KOPT-K1 (cell line): ENCODE measurements at regions not wholly inside any gene's neighbourhood (a gene's known extent, or its start where the extent isn't known, plus 50 kb on each side); places are given as distances from the start of the nearest gene placed in this dataset.
"Not testable (repeated sequence)": the region's sequence is repeated elsewhere in the genome, so short reads cannot be mapped to it uniquely, and the experiment has no call there.

Experiments
- H3K27ac ChIP-seq: fragments of 200-600 bp; sonication (generic); 2 replicates; pipeline ENCODE4 v1.5.1; 2016; ENCODE audit warnings: antibody characterized with exemption, mild to moderate bottlenecking, low read depth, low read length; ENCODE audit not compliant: poor library complexity, severe bottlenecking
- H3K36me3 ChIP-seq: fragments of 200-600 bp; sonication (generic); 2 replicates; pipeline ENCODE4 v1.5.1; 2017; ENCODE audit warnings: antibody characterized with exemption, mild to moderate bottlenecking, low read length, moderate library complexity; ENCODE audit not compliant: insufficient read depth
- H3K9me3 ChIP-seq: fragments of 200-600 bp; sonication (generic); 2 replicates; pipeline ENCODE4 v1.5.1; 2017; ENCODE audit warnings: antibody characterized with exemption, low read length, mild to moderate bottlenecking; ENCODE audit not compliant: insufficient read depth, poor library complexity, severe bottlenecking

GRCh38 chr20:53800418-53800817 is 206.8 kb upstream of the ZNF217 start:
- no peaks in the 10 kb centered on the region for H3K9me3 ChIP-seq
- no peak overlapping the region for H3K27ac ChIP-seq
- H3K36me3 ChIP-seq = no peaks in the 10 kb centered on the region

- H3K27ac ChIP-seq = no peak overlapping the region
- H3K9me3 ChIP-seq = no peaks in the 10 kb centered on the region
- H3K36me3 ChIP-seq = no peaks in the 10 kb centered on the region
Observed at GRCh38 chr20:53797085-53797484, 203.4 kb upstream of the ZNF217 start.

- Histone ChIP-seq H3K9me3 (no peaks in the 10 kb centered on the region), H3K27ac (no peak overlapping the region), H3K36me3 (no peaks in the 10 kb centered on the region)
Observed at GRCh38 chr20:53795170-53795569, 201.5 kb upstream of the ZNF217 start.

GRCh38 chr20:53794529-53795115 is 201.0 kb upstream of the ZNF217 start:
- Histone ChIP-seq H3K9me3 (no peaks in the 10 kb centered on the region), H3K27ac (no peak overlapping the region), H3K36me3 (no peaks in the 10 kb centered on the region)

- H3K9me3 ChIP-seq = no peaks in the 10 kb centered on the region
- H3K27ac ChIP-seq = no peak overlapping the region
- no peaks in the 10 kb centered on the region for H3K36me3 ChIP-seq
Observed at GRCh38 chr20:53793783-53794383, 200.2 kb upstream of the ZNF217 start.

- Histone ChIP-seq H3K27ac (no peak overlapping the region), H3K36me3 (no peaks in the 10 kb centered on the region), H3K9me3 (no peaks in the 10 kb centered on the region)
Observed at GRCh38 chr20:53792946-53793536, 199.4 kb upstream of the ZNF217 start.

- H3K27ac ChIP-seq = no peak overlapping the region
- no peaks in the 10 kb centered on the region for H3K9me3 ChIP-seq
- no peaks in the 10 kb centered on the region for H3K36me3 ChIP-seq
Observed at GRCh38 chr20:53789989-53790675, 196.5 kb upstream of the ZNF217 start.

GRCh38 chr20:53788253-53789022 is 194.8 kb upstream of the ZNF217 start:
- no peak overlapping the region for H3K27ac ChIP-seq
- H3K9me3 ChIP-seq = no peaks in the 10 kb centered on the region
- H3K36me3 ChIP-seq = no peaks in the 10 kb centered on the region

GRCh38 chr20:53787491-53787931 is 193.9 kb upstream of the ZNF217 start:
- H3K9me3 ChIP-seq, H3K36me3 ChIP-seq, H3K27ac ChIP-seq: not testable (repeated sequence)

GRCh38 chr20:53786445-53787267 is 193.0 kb upstream of the ZNF217 start:
- Histone ChIP-seq H3K9me3 (no peaks in the 10 kb centered on the region), H3K27ac (no peak overlapping the region), H3K36me3 (no peaks in the 10 kb centered on the region)

- Histone ChIP-seq H3K9me3 (no peaks in the 10 kb centered on the region), H3K27ac (no peak overlapping the region), H3K36me3 (no peaks in the 10 kb centered on the region)
Observed at GRCh38 chr20:53786071-53786444, 192.4 kb upstream of the ZNF217 start.

GRCh38 chr20:53785320-53785719 is 191.7 kb upstream of the ZNF217 start:
- no peaks in the 10 kb centered on the region for H3K36me3 ChIP-seq
- no peaks in the 10 kb centered on the region for H3K9me3 ChIP-seq
- H3K27ac ChIP-seq = no peak overlapping the region

GRCh38 chr20:53783768-53784167 is 190.1 kb upstream of the ZNF217 start:
- no peaks in the 10 kb centered on the region for H3K9me3 ChIP-seq
- H3K27ac ChIP-seq = no peak overlapping the region
- no peaks in the 10 kb centered on the region for H3K36me3 ChIP-seq

- no peak overlapping the region for H3K27ac ChIP-seq
- H3K36me3 ChIP-seq = no peaks in the 10 kb centered on the region
- no peaks in the 10 kb centered on the region for H3K9me3 ChIP-seq
Observed at GRCh38 chr20:53782612-53783246, 189.1 kb upstream of the ZNF217 start.
